Panc1 (cell line): ENCODE measurements at regions not wholly inside any gene's neighbourhood (a gene's known extent, or its start where the extent isn't known, plus 50 kb on each side); places are given as distances from the start of the nearest gene placed in this dataset.

Experiments used
- ATAC-seq: fragments of 200-7000 bp; cut with Tn5 transposase; 2 replicates; pipeline ENCODE4 v1.9.1; 2020; ENCODE audit warnings: mild to moderate bottlenecking, moderate library complexity
- BruUV-seq: library from RNA; stranded (reverse); fragments of 400-500 nt; replicated peaks from 2 replicates; lab custom pipeline; 2021; lab: Mats Ljungman, UMichigan
- CTCF ChIA-PET: fragments of 300-600 bp; sonication (Branson Sonifier 250); formaldehyde crosslinking; loops from one replicate; lab custom pipeline; 2022; ENCODE audit warnings: antibody characterized with exemption; lab: Charles Lee
- POLR2A ChIA-PET: fragments of 300-600 bp; sonication (Branson Sonifier 250); formaldehyde crosslinking; loops from one replicate; lab custom pipeline; 2022; ENCODE audit warnings: antibody characterized with exemption; lab: Charles Lee
- DNase-seq: peaks from one replicate; pipeline ENCODE4 v3.0.0-alpha.2; 2010; ENCODE audit warnings: low read depth, low spot score
- H3K27ac ChIP-seq: 2 replicates; pipeline ENCODE4 v1.5.1; 2011; ENCODE audit warnings: mild to moderate bottlenecking, low read length, inconsistent platforms
- H3K27me3 ChIP-seq: fragments of 200-500 bp; sonication (Bioruptor generic); 2 replicates; pipeline ENCODE4 v1.6.0; 2014; ENCODE audit warnings: low read length, inconsistent platforms; ENCODE audit not compliant: control insufficient read depth, insufficient read depth
- H3K36me3 ChIP-seq: fragments of 200-500 bp; sonication (Bioruptor generic); 2 replicates; pipeline ENCODE4 v1.5.1; 2014; ENCODE audit warnings: inconsistent platforms, mild to moderate bottlenecking, low read length, moderate library complexity; ENCODE audit not compliant: control insufficient read depth, insufficient read depth
- H3K4me1 ChIP-seq: 2 replicates; pipeline ENCODE4 v1.5.1; 2011; ENCODE audit warnings: inconsistent platforms, mild to moderate bottlenecking, low read length, moderate library complexity; ENCODE audit not compliant: control insufficient read depth, insufficient read depth
- H3K4me3 ChIP-seq, 2 experiments: 2 replicates each; pipeline ENCODE4 v1.5.1; 2011 to 2012; ENCODE audit warnings: low read depth in 2 of 2, low read length in 2 of 2, mild to moderate bottlenecking in 2 of 2, inconsistent platforms in 1 of 2, moderate library complexity in 1 of 2
- H3K9me3 ChIP-seq: fragments of 200-500 bp; sonication (Bioruptor generic); 2 replicates; pipeline ENCODE4 v1.5.1; 2014; ENCODE audit warnings: low read depth, mild to moderate bottlenecking, inconsistent platforms, low read length, moderate library complexity; ENCODE audit not compliant: control insufficient read depth, insufficient read depth
- CTCF ChIP-seq: fragments of 450-650 bp; IDR thresholded peaks from 2 replicates; pipeline ENCODE4 v1.5.1; 2017; ENCODE audit warnings: mild to moderate bottlenecking
- POLR2AphosphoS5 ChIP-seq: IDR thresholded peaks from 2 replicates; pipeline ENCODE4 v1.6.1; 2012; ENCODE audit warnings: mild to moderate bottlenecking, low read depth, low read length, moderate library complexity
- REST ChIP-seq, 2 experiments: IDR thresholded peaks; 2 replicates each; pipeline ENCODE4 v1.6.1; 2011 to 2012; ENCODE audit warnings: low read depth in 2 of 2, control low read depth in 1 of 2, low read length in 1 of 2, mild to moderate bottlenecking in 1 of 2, moderate library complexity in 1 of 2; ENCODE audit not compliant: insufficient read depth in 1 of 2
- SIN3A ChIP-seq: IDR thresholded peaks from 2 replicates; pipeline ENCODE4 v1.6.1; 2012; ENCODE audit warnings: low read depth, mild to moderate bottlenecking, low read length, moderate library complexity, borderline replicate concordance; ENCODE audit not compliant: insufficient read depth
- TCF7L2 ChIP-seq: IDR thresholded peaks from 2 replicates; pipeline ENCODE4 v1.6.1; 2011; ENCODE audit warnings: mild to moderate bottlenecking, low read depth, low read length, inconsistent platforms
- in situ Hi-C: cut with HindIII; loops from 2 replicates; pipeline ENCODE4 v1.10.0; 2016; ENCODE audit warnings: low sequenced_read_pairs, low pct_unique_long_range_greater_than_20kb
- intact Hi-C: fragments of 100-400 bp; cut with micrococcal nuclease; formaldehyde crosslinking; loops from one replicate; pipeline ENCODE4 v1.10.0; 2022; ENCODE audit not compliant: unreplicated experiment

GRCh38 chr13:31947105-31947504, 84.5 kb upstream of the FRY start:
- no TSS peak for BruUV-seq
- no peaks in the 10 kb centered on the region for H3K9me3 ChIP-seq
- no peaks in the 10 kb centered on the region for H3K36me3 ChIP-seq
- no peak overlapping the region for H3K27ac ChIP-seq
- H3K4me1 ChIP-seq = no peaks in the 10 kb centered on the region
- TF ChIP-seq CTCF (no peak), SIN3A (no peak), REST (IDR thresholded peaks at IDR 0.05; ENCODE audit: insufficient read depth in 1 of 2, low read depth in 2 of 2, low read length in 1 of 2) (no peak), TCF7L2 (no peak), POLR2AphosphoS5 (no peak)
- H3K27me3 ChIP-seq = no peaks in the 10 kb centered on the region
- CTCF ChIA-PET = interaction anchor here (0.6 kb wide), 1 partner anchor 128 kb away, joined by 3 read pairs; no protein-coding TSS in a partner anchor
- POLR2A ChIA-PET = no interaction called here
- intact Hi-C loops (no loop called here), in situ Hi-C loops (no loop called here)
- DNase-seq (no peak), ATAC-seq (no peak)
- no peak overlapping the region for H3K4me3 ChIP-seq

GRCh38 chr13:31947506-31947905, 84.1 kb upstream of the FRY start:
- ATAC-seq = no peak
- no peaks in the 10 kb centered on the region for H3K27me3 ChIP-seq
- no peak overlapping the region for H3K27ac ChIP-seq
- no peak overlapping the region for H3K4me3 ChIP-seq
- POLR2A ChIA-PET = no interaction called here
- no peak for DNase-seq
- intact Hi-C loops = no loop called here
- no peaks in the 10 kb centered on the region for H3K9me3 ChIP-seq
- no peaks in the 10 kb centered on the region for H3K36me3 ChIP-seq
- CTCF ChIA-PET = no interaction called here
- H3K4me1 ChIP-seq = no peaks in the 10 kb centered on the region
- TF ChIP-seq TCF7L2 (no peak), REST (IDR thresholded peaks at IDR 0.05; ENCODE audit: insufficient read depth in 1 of 2, low read depth in 2 of 2, low read length in 1 of 2) (no peak), POLR2AphosphoS5 (no peak), CTCF (no peak), SIN3A (no peak)
- in situ Hi-C loops = no loop called here
- BruUV-seq = no TSS peak
